ENCODE measurements at regions not wholly inside any gene's neighbourhood (a gene's known extent, or its start where the extent isn't known, plus 50 kb on each side); places are given as distances from the start of the nearest gene placed in this dataset.
"Not testable (repeated sequence)": the region's sequence is repeated elsewhere in the genome, so short reads cannot be mapped to it uniquely, and the experiment has no call there.

GRCh38 chr3:4208556-4208955 lies 94.6 kb upstream of the SETMAR start:
- DNase-seq = no peak
- Mint-ChIP-seq H3K27me3 (ENCODE audit: low read depth in 3 of 3) (peaks cover 0 to 6% (median 0%) of the 10 kb centered on the region in 3 donors), H3K9me3 (peaks cover 3 to 29% (median 17%) of the 10 kb centered on the region in 6 donors), H3K27ac (peak overlapping the region in 1 of 6 donors; percentile 18), H3K4me3 (no peak overlapping the region), H3K36me3 (peaks cover 0 to 16% (median 7%) of the 10 kb centered on the region in 3 donors), H3K4me1 (no peaks in the 10 kb centered on the region)

DNA sequence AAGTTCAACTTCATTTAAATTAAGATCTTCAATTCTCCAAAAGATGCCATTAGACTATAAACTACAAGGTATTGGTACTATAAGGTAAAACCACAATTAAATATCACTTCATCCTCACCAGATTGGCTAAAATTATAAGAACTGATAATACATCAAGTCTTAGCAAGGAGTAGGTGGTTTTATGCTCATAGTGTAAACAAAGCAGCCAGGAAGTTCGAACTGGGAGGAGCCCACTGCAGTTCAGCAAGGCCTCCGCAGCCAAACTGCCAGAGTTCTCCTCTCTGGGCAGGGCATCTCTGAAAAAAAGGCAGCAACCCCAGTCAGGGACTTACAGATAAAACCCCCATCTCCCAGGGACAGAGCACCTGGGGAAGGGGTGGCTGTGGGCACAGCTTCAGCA lies 91.6 kb upstream of the SETMAR start:
- Mint-ChIP-seq H3K9me3 (peaks cover 15 to 47% (median 37%) of the 10 kb centered on the region in 6 donors), H3K36me3 (peaks cover 0 to 18% (median 12%) of the 10 kb centered on the region in 3 donors), H3K4me1 (no peaks in the 10 kb centered on the region), H3K27me3 (ENCODE audit: low read depth in 3 of 3) (peaks cover 0 to 5% (median 0%) of the 10 kb centered on the region in 3 donors), H3K27ac (no peak overlapping the region), H3K4me3 (no peak overlapping the region)
- DNase-seq = no peak

- DNase-seq; H3K27ac Mint-ChIP-seq; H3K27me3 Mint-ChIP-seq (ENCODE audit: low read depth in 3 of 3); H3K4me3 Mint-ChIP-seq; H3K4me1 Mint-ChIP-seq: not testable (repeated sequence)
- peaks cover 0 to 18% (median 12%) of the 10 kb centered on the region in 3 donors for H3K36me3 Mint-ChIP-seq
- peaks cover 10 to 44% (median 38%) of the 10 kb centered on the region in 6 donors for H3K9me3 Mint-ChIP-seq
Observed at GRCh38 chr3:4213420-4213819, 89.7 kb upstream of the SETMAR start.

DNA sequence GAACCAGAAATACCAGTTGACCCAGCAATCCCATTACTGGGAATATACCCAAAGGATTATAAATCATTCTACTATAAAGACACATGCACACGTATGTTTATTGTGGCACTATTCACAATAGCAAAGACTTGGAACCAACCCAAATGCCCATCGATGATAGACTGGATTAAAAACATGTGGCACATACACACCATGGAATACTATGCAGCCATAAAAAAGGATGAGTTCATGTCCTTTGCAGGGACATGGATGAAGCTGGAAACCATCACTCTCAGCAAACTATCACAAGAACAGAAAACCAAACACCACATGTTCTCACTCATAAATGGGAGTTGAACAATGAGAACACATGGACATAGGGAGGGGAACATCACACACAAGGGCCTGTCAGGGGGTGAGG lies 86.2 kb upstream of the SETMAR start:
- not testable (repeated sequence) for H3K4me1 Mint-ChIP-seq; H3K27ac Mint-ChIP-seq; H3K27me3 Mint-ChIP-seq (ENCODE audit: low read depth in 3 of 3); DNase-seq; H3K4me3 Mint-ChIP-seq
- Mint-ChIP-seq H3K36me3 (peaks cover 0 to 14% (median 12%) of the 10 kb centered on the region in 3 donors), H3K9me3 (peaks cover 10 to 44% (median 37%) of the 10 kb centered on the region in 6 donors)

DNA sequence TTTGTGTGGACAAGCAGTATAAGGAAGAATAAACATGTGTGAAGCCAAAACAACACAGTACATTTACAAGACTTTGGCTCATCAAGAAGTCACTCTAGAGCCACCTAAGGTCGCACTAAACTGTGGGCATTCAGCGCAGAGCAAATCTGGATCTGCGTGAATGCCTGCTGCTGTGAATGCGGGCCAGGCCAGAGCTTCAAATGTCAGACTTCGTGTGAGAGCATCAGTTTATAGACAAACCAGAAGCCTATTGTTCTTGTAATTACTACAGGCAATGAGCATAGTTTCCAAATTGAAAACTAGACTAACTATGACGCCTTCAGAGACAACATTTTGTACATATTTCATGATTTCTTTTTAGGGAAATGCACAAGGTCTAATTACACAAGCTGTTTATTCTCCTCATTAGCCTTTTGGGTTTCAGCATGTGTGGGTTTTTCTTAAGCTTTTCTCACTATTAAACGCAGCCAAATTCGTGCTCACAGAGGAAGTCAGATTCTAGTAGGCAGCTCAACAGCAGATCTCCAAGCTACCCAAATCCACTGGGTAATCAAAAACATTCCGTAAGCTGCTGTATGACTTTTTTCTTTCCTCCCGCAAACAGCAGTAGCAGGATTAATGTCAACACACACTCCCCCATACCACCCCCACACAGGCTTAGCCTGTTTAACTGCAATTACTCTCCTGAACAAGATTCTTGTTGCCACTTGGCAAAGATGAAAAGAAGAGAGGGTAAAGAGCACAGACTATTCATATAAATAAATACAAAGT lies 84.5 kb upstream of the SETMAR start:
- H3K27me3 Mint-ChIP-seq (ENCODE audit: low read depth in 3 of 3) = no peaks in the 10 kb centered on the region
- H3K27ac Mint-ChIP-seq = no peak overlapping the region
- peaks cover 0 to 1% of the 10 kb centered on the region in 2 donors for H3K4me1 Mint-ChIP-seq
- H3K9me3 Mint-ChIP-seq = peaks cover 7 to 31% (median 27%) of the 10 kb centered on the region in 6 donors
- peaks cover 0 to 7% (median 6%) of the 10 kb centered on the region in 3 donors for H3K36me3 Mint-ChIP-seq
- H3K4me3 Mint-ChIP-seq = no peak overlapping the region
- no peak for DNase-seq

- Mint-ChIP-seq H3K36me3 (peaks cover 0 to 5% (median 2%) of the 10 kb centered on the region in 3 donors), H3K27me3 (ENCODE audit: low read depth in 3 of 3) (no peaks in the 10 kb centered on the region), H3K27ac (no peak overlapping the region), H3K9me3 (peaks cover 4 to 26% (median 21%) of the 10 kb centered on the region in 6 donors), H3K4me1 (peaks cover 0 to 1% of the 10 kb centered on the region in 2 donors), H3K4me3 (no peak overlapping the region)
- DNase-seq = no peak
Observed at GRCh38 chr3:4219227-4219568, 84.0 kb upstream of the SETMAR start.

DNA sequence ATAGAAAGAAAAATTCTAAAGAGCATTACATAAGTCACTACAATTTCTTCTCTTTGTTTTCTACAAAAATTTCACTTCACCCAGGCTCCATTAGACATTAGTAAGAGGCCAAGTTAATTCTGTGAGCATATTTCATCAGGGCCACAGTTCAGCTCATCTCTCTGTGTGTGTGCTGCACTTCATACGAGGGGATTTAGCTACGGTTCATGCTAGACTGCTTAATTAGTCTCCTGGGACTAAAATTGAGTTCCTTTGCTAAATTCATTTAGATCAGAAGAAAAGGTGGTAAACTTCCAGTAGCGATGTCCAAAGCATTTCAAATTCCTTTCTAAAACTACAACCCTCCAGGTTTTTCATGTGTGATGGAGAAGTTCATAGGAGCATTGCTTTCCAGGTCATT lies 83.1 kb upstream of the SETMAR start:
- Mint-ChIP-seq H3K27ac (peak overlapping the region in 1 of 6 donors; percentile 4), H3K27me3 (ENCODE audit: low read depth in 3 of 3) (no peaks in the 10 kb centered on the region), H3K9me3 (peaks cover 4 to 17% (median 14%) of the 10 kb centered on the region in 6 donors)

DNA sequence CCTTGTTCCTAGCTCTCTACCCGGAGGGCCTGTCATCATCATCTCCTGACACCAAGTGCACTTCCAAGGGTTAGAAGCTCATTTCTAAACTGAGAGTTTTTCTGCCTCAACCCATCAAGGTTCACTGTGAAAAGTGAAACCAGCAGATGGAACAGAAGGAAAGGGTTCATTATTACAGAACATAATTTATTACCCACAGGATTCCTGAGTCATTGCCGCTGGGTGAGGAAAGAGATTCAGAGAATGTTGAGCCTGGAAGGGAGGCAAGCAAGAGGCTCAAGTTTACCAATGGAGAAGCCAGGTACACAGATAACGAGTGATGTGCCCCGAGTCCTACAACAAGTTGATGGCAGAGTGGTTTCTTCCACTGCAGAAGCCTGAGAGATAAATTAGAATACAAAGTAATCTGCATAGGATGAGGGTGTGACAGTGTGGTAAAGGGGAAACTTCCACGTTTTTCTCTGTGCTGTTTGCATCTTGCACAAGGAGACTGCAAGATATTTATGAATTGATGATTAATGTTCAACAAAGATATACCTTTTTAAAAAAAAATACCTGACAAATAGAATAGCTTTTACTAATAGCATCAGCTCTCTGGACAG lies 80.5 kb upstream of the SETMAR start:
- no peaks in the 10 kb centered on the region for H3K36me3 Mint-ChIP-seq
- no peak overlapping the region for H3K27ac Mint-ChIP-seq
- DNase-seq = no peak
- H3K4me3 Mint-ChIP-seq = no peak overlapping the region
- peaks cover 0 to 2% (median 0%) of the 10 kb centered on the region in 3 donors for H3K27me3 Mint-ChIP-seq (ENCODE audit: low read depth in 3 of 3)
- no peaks in the 10 kb centered on the region for H3K9me3 Mint-ChIP-seq
- peaks cover 0 to 1% of the 10 kb centered on the region in 2 donors for H3K4me1 Mint-ChIP-seq

More for the DNA sequence above, 83.1 kb upstream of the SETMAR start:
- H3K4me1 Mint-ChIP-seq = peaks cover 0 to 1% of the 10 kb centered on the region in 2 donors
- H3K36me3 Mint-ChIP-seq = peaks cover 0 to 4% (median 0%) of the 10 kb centered on the region in 3 donors
- no peak for DNase-seq
- no peak overlapping the region for H3K4me3 Mint-ChIP-seq

GRCh38 chr3:4223777-4224176 lies 79.4 kb upstream of the SETMAR start:
- Mint-ChIP-seq H3K9me3 (peaks cover 0 to 2% (median 0%) of the 10 kb centered on the region in 6 donors), H3K4me1 (peaks cover 0 to 1% of the 10 kb centered on the region in 2 donors), H3K27me3 (ENCODE audit: low read depth in 3 of 3) (peaks cover 0 to 2% (median 0%) of the 10 kb centered on the region in 3 donors), H3K4me3 (no peak overlapping the region), H3K27ac (no peak overlapping the region), H3K36me3 (no peaks in the 10 kb centered on the region)
- no peak for DNase-seq

GRCh38 chr3:4224331-4224730 lies 78.8 kb upstream of the SETMAR start:
- DNase-seq = no peak
- no peaks in the 10 kb centered on the region for H3K36me3 Mint-ChIP-seq
- H3K4me3 Mint-ChIP-seq = no peak overlapping the region
- H3K9me3 Mint-ChIP-seq = peaks cover 0 to 2% (median 0%) of the 10 kb centered on the region in 6 donors
- peaks cover 0 to 2% (median 0%) of the 10 kb centered on the region in 3 donors for H3K27me3 Mint-ChIP-seq (ENCODE audit: low read depth in 3 of 3)
- H3K4me1 Mint-ChIP-seq = peaks cover 0 to 1% of the 10 kb centered on the region in 2 donors
- H3K27ac Mint-ChIP-seq = no peak overlapping the region

DNA sequence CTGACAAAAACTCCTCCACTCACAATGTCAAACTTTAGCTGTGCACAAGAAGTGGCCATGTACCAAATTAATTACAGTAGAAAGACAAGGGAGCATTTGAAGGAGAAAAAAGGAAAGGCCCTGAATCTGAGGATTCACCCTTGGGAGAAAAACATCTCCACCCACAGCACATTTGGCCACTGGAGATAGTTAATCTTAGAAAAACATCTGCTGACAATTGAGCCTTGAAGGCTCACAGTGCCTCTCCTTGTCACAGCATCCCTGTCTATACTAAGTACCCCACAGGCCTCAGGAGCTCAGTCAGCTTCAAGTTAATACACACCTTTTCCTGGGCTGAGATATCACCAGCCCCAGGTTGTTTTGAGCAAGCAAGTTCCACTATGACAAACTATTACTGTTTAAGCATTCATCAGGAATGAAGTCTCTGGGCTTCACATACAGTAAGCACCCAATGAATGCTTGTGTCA lies 78.1 kb upstream of the SETMAR start:
- H3K27ac Mint-ChIP-seq = no peak overlapping the region
- H3K4me1 Mint-ChIP-seq = peaks cover 0 to 1% of the 10 kb centered on the region in 2 donors
- H3K36me3 Mint-ChIP-seq = no peaks in the 10 kb centered on the region
- H3K4me3 Mint-ChIP-seq = no peak overlapping the region
- H3K27me3 Mint-ChIP-seq (ENCODE audit: low read depth in 3 of 3) = peaks cover 0 to 2% (median 0%) of the 10 kb centered on the region in 3 donors
- H3K9me3 Mint-ChIP-seq = peaks cover 0 to 2% (median 0%) of the 10 kb centered on the region in 6 donors
- no peak for DNase-seq

DNA sequence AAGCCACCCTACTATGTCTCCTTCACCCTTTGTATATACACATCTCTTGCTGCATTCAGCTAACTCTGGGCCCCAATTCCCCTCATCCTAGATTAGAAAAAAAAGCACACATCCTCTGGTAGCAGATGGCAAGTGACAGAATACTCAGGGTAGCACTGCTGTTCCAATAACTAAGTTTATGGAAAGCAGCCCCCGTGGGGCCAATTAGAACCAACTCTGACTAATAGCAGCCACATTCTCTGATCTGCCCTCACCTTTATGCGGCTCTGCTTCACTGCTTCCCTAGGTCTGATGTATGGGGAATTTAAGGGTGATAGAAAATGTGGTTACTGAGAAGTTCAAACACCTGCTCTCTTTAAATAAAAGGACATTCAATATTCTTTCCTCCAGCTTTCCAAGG lies 74.9 kb upstream of the SETMAR start:
- no peak for DNase-seq
- Mint-ChIP-seq H3K4me1 (no peaks in the 10 kb centered on the region), H3K9me3 (peaks cover 0 to 2% (median 0%) of the 10 kb centered on the region in 6 donors), H3K36me3 (peaks cover 0 to 3% (median 0%) of the 10 kb centered on the region in 3 donors), H3K27me3 (ENCODE audit: low read depth in 3 of 3) (peaks cover 0 to 2% (median 1%) of the 10 kb centered on the region in 3 donors), H3K27ac (no peak overlapping the region), H3K4me3 (no peak overlapping the region)

GRCh38 chr3:4231041-4231440 lies 72.1 kb upstream of the SETMAR start:
- H3K36me3 Mint-ChIP-seq = peaks cover 0 to 3% (median 0%) of the 10 kb centered on the region in 3 donors
- no peak for DNase-seq
- H3K4me1 Mint-ChIP-seq = no peaks in the 10 kb centered on the region
- peaks cover 0 to 2% (median 0%) of the 10 kb centered on the region in 6 donors for H3K9me3 Mint-ChIP-seq
- H3K4me3 Mint-ChIP-seq = no peak overlapping the region
- no peak overlapping the region for H3K27ac Mint-ChIP-seq
- peaks cover 0 to 2% (median 1%) of the 10 kb centered on the region in 3 donors for H3K27me3 Mint-ChIP-seq (ENCODE audit: low read depth in 3 of 3)

GRCh38 chr3:4232798-4233197 lies 70.4 kb upstream of the SETMAR start:
- Mint-ChIP-seq H3K4me1 (no peaks in the 10 kb centered on the region), H3K27ac (no peak overlapping the region), H3K9me3 (peaks cover 0 to 7% (median 5%) of the 10 kb centered on the region in 6 donors), H3K27me3 (ENCODE audit: low read depth in 3 of 3) (peaks cover 0 to 1% (median 0%) of the 10 kb centered on the region in 3 donors), H3K4me3 (no peak overlapping the region), H3K36me3 (peaks cover 0 to 3% (median 0%) of the 10 kb centered on the region in 3 donors)
- DNase-seq = no peak

Data from immature natural killer cell (primary cell).